ENCODE measurements at regions not wholly inside any gene's neighbourhood (a gene's known extent, or its start where the extent isn't known, plus 50 kb on each side); places are given as distances from the start of the nearest gene placed in this dataset.
"Not testable (repeated sequence)": the region's sequence is repeated elsewhere in the genome, so short reads cannot be mapped to it uniquely, and the experiment has no call there.

DNA sequence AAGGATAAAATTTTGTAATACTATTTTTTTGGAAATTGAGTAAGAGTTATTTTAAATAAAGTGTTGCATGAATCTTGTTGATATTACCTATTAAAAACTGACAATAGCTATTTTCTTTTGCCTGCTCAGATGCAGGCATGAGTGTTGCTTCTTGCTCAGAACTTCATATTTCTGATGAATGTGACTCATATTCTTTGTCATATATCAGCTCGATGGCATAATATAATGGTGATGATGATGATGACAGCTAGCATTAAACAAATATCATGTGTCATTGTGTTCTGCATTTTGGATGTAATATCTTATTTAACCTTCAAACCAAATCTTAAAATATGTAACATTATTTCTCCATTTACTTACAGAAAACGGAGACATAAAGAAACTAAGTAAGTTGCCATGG, 605.5 kb upstream of the FOXG1 start:
- Histone ChIP-seq H3K9me3 (no peaks in the 10 kb centered on the region), H3K36me3 (no peaks in the 10 kb centered on the region), H3K27me3 (ENCODE audit: low read depth) (no peaks in the 10 kb centered on the region), H3K27ac (no peak overlapping the region), H3K4me3 (no peak overlapping the region), H3K4me1 (no peaks in the 10 kb centered on the region)
- intact Hi-C loops (cut with DNase I): no loop called here
- ATAC-seq: no peak
- DNase-seq: no peak
- TF ChIP-seq, protein P1, sequence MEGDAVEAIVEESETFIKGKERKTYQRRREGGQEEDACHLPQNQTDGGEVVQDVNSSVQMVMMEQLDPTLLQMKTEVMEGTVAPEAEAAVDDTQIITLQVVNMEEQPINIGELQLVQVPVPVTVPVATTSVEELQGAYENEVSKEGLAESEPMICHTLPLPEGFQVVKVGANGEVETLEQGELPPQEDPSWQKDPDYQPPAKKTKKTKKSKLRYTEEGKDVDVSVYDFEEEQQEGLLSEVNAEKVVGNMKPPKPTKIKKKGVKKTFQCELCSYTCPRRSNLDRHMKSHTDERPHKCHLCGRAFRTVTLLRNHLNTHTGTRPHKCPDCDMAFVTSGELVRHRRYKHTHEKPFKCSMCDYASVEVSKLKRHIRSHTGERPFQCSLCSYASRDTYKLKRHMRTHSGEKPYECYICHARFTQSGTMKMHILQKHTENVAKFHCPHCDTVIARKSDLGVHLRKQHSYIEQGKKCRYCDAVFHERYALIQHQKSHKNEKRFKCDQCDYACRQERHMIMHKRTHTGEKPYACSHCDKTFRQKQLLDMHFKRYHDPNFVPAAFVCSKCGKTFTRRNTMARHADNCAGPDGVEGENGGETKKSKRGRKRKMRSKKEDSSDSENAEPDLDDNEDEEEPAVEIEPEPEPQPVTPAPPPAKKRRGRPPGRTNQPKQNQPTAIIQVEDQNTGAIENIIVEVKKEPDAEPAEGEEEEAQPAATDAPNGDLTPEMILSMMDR (IDR thresholded peaks at IDR 0.05): no peak

DNA sequence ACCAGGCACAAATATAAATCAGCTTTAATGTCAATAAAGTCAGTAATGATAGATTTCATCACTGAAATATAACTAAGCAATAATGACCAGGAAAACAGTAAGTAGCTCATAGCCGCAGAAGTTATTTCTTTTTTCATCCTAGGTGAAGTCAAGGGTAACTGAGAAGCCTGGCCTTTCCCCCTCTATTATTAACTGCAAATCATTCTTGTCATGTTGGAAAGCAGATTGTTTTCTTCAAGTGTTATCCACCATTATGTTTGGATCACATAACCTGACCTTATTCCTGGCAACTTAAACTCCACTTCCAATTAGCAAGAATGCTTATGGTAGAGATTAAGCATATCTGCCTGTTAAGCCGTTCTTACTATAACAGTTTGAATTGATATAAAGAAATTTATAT, 603.4 kb upstream of the FOXG1 start:
- intact Hi-C loops (cut with DNase I): no loop called here
- ATAC-seq: no peak
- H3K27me3 ChIP-seq (ENCODE audit: low read depth): no peaks in the 10 kb centered on the region
- no peak overlapping the region for H3K27ac ChIP-seq
- TF ChIP-seq, protein P1 (IDR thresholded peaks at IDR 0.05): no peak
- H3K4me3 ChIP-seq: no peak overlapping the region
- no peaks in the 10 kb centered on the region for H3K4me1 ChIP-seq
- no peaks in the 10 kb centered on the region for H3K9me3 ChIP-seq
- DNase-seq: no peak
- no peaks in the 10 kb centered on the region for H3K36me3 ChIP-seq

DNA sequence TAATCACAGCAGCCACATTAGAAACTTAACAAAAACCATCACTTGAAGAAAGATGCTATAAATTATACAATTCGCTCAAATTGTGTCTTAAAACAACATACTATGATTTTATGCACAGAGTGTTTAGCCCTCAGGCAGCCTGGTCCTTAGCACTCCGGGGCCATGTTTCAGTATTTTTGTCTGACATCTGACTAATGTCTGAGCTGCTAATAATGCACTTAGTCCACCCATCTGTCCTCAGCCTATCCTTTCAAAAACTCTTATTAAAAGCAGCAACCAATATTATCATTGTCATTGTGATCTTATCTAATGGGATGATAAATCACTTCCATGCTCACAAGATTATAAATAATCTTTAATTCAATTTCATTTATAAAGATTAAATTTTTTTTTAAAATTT, 602.7 kb upstream of the FOXG1 start:
- H3K9me3 ChIP-seq: no peaks in the 10 kb centered on the region
- H3K36me3 ChIP-seq: no peaks in the 10 kb centered on the region
- H3K4me3 ChIP-seq: no peak overlapping the region
- no peaks in the 10 kb centered on the region for H3K27me3 ChIP-seq (ENCODE audit: low read depth)
- ATAC-seq: no peak
- TF ChIP-seq, protein P1 (IDR thresholded peaks at IDR 0.05): no peak
- intact Hi-C loops (cut with DNase I): no loop called here
- no peak for DNase-seq
- no peaks in the 10 kb centered on the region for H3K4me1 ChIP-seq
- no peak overlapping the region for H3K27ac ChIP-seq

DNA sequence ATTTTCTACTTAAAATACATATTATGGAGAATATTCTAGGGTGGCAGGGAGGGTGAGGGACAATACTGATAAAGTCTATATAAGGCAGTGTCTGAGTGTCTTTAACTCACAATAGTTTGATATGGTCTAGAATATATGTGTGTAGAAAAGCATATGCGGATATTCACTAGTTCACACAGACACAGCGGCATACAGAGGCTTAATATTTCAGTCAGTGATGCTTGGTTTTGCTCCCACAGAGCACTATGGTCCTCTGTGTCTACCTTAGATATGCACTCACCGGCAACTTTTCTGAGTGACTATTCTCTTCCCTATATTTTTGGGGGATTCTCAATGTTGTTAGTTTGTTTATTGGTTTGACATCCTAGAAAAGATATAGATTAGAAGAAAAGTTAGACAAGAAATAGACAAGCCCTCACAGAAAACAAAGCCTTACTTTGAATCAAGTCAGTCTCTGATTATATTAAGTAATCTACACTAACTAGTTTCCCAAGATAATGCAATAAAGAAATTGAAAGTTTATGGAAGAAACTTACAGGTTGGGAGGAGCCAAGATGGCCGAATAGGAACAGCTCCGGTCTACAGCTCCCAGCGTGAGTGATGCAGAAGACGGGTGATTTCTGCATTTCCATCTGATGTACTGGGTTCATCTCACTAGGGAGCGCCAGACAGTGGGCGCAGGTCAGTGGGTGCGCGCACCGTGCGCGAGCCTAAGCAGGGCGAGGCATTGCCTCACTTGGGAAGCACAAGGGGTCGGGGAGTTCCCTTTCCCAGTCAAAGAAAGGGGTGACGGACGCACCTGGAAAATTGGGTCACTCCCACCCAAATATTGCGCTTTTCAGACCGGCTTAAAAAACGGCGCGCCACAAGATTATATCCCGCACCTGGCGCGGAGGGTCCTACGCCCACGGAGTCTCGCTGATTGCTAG, 578.4 kb upstream of the FOXG1 start:
- H3K36me3 ChIP-seq; H3K27me3 ChIP-seq (ENCODE audit: low read depth); H3K4me3 ChIP-seq; intact Hi-C loops (cut with DNase I); H3K4me1 ChIP-seq; H3K9me3 ChIP-seq; DNase-seq; ATAC-seq; H3K27ac ChIP-seq: not testable (repeated sequence)

DNA sequence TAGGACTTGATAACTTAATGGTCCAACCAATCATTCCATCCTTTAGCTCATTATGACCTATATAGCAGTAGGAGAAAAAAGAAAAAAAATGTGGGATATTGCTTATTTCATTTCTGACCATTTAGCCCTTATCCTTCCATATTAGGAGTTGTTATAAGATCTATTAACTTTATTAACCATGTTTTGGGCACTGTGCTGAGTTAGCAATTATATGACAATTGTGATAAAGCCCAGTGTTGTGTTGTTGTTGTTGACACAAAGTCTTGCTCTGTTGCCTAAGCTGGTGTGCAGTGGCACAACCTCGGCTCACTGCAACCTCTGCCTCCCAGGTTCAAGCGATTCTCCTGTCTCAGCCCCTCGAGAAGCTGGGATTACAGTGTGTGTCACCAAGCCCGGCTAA, 569.7 kb upstream of the FOXG1 start:
- Histone ChIP-seq H3K9me3 (no peaks in the 10 kb centered on the region), H3K4me1 (no peaks in the 10 kb centered on the region), H3K4me3 (no peak overlapping the region), H3K36me3 (no peaks in the 10 kb centered on the region), H3K27ac (no peak overlapping the region), H3K27me3 (ENCODE audit: low read depth) (no peaks in the 10 kb centered on the region)
- DNase-seq (no peak), ATAC-seq (no peak)
- TF ChIP-seq, protein P1 (IDR thresholded peaks at IDR 0.05): no peak
- intact Hi-C loops (cut with DNase I): no loop called here

DNA sequence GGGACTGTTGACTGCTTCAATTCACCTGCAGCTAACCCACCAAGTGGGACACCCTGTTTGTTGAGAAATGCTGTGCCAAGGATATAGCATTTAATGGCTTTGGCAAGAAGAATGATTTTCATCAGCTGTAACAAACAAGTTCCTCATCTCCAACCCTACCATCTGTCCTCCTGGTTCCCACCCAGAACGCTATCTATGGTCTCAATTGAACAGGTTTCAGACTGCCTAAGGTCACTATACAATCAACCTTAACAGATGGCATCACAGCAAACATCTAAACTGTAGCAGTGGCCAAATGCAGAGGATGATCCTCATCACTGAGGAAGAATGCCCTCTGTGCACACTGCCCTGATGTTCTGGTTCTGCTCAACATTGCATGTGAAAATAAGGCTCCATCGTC, 546.2 kb upstream of the FOXG1 start:
- Histone ChIP-seq H3K27me3 (ENCODE audit: low read depth) (no peaks in the 10 kb centered on the region), H3K36me3 (no peaks in the 10 kb centered on the region), H3K27ac (no peak overlapping the region), H3K4me3 (no peak overlapping the region), H3K4me1 (no peaks in the 10 kb centered on the region), H3K9me3 (no peaks in the 10 kb centered on the region)
- TF ChIP-seq, protein P1 (IDR thresholded peaks at IDR 0.05): no peak
- no peak for ATAC-seq
- DNase-seq: no peak
- intact Hi-C loops (cut with DNase I): no loop called here
